GM12892 (cell line): ENCODE measurements at regions not wholly inside any gene's neighbourhood (a gene's known extent, or its start where the extent isn't known, plus 50 kb on each side); places are given as distances from the start of the nearest gene placed in this dataset.

Experiments
- POLR2A ChIP-seq: IDR thresholded peaks from 2 replicates; pipeline ENCODE4 v1.6.1; 2011; ENCODE audit warnings: low read depth, low read length, control low read depth
- POLR2AphosphoS5 ChIP-seq: IDR thresholded peaks from 2 replicates; pipeline ENCODE4 v1.6.1; 2011; ENCODE audit warnings: low read depth, low read length, control low read depth
- TAF1 ChIP-seq: IDR thresholded peaks from 2 replicates; pipeline ENCODE4 v1.6.1; 2011; ENCODE audit warnings: low read depth, mild to moderate bottlenecking, control low read depth, low read length, borderline replicate concordance

DNA sequence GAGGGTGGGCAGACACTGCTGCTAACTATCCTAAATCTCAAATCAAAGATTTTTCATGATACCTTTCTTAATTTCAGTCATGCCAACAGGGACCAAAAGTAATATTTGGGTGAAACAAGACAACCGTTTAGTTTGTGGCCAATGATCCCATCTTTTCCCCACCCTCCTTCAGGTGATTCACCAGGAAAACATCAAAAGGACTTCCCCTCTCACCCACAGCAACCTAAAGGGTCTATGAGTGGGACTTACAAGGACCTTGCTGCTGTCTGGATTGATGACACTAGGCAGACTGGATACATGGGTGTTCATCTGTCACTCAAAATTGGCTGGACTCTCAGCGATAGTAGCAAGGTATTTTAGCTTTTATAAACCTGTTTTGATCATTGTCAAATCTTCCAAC is 62.0 kb upstream of the ZC3H12C start:
- TF ChIP-seq POLR2AphosphoS5: no peak
- no peak for TF ChIP-seq POLR2A
- TF ChIP-seq TAF1: no peak
